ENCODE measurements at regions not wholly inside any gene's neighbourhood (a gene's known extent, or its start where the extent isn't known, plus 50 kb on each side); places are given as distances from the start of the nearest gene placed in this dataset.
A peak's percentile ranks its signal among the peaks of the same experiment; 100 is the strongest.

DNA sequence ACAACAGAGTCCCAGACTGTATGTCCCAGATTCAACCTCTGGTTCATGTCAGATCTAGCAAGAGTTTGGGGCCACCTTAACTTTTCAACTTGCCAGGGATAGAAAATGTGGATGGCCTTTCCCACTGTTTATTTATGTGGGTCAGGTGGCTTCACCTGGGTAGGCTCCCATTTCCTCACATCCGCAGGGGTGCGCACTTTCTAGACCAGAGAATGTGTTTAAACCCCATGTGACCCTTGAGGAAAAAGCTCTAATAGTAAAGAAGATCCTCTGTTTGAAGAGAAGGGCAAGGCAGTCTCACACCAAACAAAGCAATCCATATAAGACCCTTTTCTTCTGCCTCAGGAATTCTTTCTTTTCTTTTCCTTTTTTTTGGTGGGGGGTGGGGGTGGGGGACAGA is 167.2 kb upstream of the TSC22D2 start:
- Histone ChIP-seq H3K27me3 (no peaks in the 10 kb centered on the region), H3K9me3 (no peaks in the 10 kb centered on the region), H3K4me3 (no peak overlapping the region), H3K27ac (no peak overlapping the region), H3K36me3 (no peaks in the 10 kb centered on the region), H3K4me1 (peaks cover 2 to 29% of the 10 kb centered on the region in 2 donors)
- TF ChIP-seq, protein P1, sequence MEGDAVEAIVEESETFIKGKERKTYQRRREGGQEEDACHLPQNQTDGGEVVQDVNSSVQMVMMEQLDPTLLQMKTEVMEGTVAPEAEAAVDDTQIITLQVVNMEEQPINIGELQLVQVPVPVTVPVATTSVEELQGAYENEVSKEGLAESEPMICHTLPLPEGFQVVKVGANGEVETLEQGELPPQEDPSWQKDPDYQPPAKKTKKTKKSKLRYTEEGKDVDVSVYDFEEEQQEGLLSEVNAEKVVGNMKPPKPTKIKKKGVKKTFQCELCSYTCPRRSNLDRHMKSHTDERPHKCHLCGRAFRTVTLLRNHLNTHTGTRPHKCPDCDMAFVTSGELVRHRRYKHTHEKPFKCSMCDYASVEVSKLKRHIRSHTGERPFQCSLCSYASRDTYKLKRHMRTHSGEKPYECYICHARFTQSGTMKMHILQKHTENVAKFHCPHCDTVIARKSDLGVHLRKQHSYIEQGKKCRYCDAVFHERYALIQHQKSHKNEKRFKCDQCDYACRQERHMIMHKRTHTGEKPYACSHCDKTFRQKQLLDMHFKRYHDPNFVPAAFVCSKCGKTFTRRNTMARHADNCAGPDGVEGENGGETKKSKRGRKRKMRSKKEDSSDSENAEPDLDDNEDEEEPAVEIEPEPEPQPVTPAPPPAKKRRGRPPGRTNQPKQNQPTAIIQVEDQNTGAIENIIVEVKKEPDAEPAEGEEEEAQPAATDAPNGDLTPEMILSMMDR (IDR thresholded peaks at IDR 0.05), result no peak
- DNase-seq (ENCODE audit: low spot score in 2 of 2), result no peak
- intact Hi-C loops (cut with DNase I), result no loop called here

DNA sequence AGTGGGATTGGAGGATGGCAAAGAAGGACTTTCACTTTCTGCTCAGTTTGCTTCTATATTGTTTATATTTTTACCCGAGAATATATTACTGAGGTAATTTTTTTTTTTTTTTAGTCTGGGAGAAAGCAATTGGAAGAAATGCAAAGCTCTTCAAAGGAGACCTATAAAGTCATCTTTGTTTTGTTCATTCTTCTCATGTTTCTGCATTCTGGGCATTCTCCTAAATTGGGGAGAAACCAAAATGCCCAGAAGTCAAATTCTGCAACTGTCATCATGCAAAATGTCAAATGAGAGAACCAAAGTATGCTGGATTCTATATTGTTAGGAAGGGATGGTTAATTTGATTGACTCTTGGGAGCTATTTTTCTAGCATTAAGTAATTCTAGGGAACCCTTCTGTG is 168.3 kb upstream of the TSC22D2 start:
- Histone ChIP-seq H3K27ac (no peak overlapping the region), H3K27me3 (no peaks in the 10 kb centered on the region), H3K4me1 (peaks cover 2 to 34% of the 10 kb centered on the region in 2 donors), H3K4me3 (no peak overlapping the region), H3K36me3 (no peaks in the 10 kb centered on the region), H3K9me3 (no peaks in the 10 kb centered on the region)
- TF ChIP-seq, protein P1 (IDR thresholded peaks at IDR 0.05), result no peak
- intact Hi-C loops (cut with DNase I), result loop anchor here (5.0 kb wide), 2 partner anchors 108 to 133 kb away; no protein-coding TSS in a partner anchor
- no peak for DNase-seq (ENCODE audit: low spot score in 2 of 2)

DNA sequence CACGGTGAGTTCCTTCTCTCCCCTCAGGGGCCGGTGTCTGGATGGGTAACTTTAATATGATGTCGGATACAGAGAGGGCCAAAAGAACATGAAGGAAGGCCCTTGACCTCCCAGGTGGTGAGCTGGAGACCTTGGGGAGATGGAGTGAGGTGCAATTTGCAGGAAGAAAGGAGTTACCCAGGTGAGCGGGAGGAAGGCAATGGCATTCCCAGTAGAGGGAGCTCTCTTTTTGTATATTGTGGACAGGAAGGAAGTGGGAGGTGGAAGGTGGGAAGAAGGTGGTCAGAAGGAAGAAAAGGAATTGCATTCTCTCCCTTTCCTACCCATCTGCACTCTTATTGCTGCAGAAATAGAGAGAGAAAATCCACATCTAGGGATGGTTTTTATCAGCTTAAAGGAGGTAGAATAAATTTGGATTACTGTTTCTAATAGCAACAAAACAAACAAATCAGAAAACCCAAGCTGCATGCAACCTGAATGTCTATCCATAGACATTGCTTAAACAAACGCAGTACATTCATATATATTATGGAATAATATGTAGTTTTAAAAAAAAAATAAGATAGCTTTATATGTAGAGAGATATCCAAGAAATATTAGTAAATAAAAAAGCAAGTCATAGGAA is 169.0 kb upstream of the TSC22D2 start:
- Histone ChIP-seq H3K9me3 (no peaks in the 10 kb centered on the region), H3K27me3 (no peaks in the 10 kb centered on the region), H3K36me3 (no peaks in the 10 kb centered on the region), H3K4me1 (peaks cover 2 to 34% of the 10 kb centered on the region in 2 donors), H3K4me3 (no peak overlapping the region), H3K27ac (peak overlapping the region; percentile 87)
- TF ChIP-seq, protein P1 (IDR thresholded peaks at IDR 0.05), result peak in 1 of 3 experiments; percentile 14
- DNase-seq (ENCODE audit: low spot score in 2 of 2), result no peak
- intact Hi-C loops (cut with DNase I), result loop anchor here (5.0 kb wide), 2 partner anchors 108 to 133 kb away; no protein-coding TSS in a partner anchor

DNA sequence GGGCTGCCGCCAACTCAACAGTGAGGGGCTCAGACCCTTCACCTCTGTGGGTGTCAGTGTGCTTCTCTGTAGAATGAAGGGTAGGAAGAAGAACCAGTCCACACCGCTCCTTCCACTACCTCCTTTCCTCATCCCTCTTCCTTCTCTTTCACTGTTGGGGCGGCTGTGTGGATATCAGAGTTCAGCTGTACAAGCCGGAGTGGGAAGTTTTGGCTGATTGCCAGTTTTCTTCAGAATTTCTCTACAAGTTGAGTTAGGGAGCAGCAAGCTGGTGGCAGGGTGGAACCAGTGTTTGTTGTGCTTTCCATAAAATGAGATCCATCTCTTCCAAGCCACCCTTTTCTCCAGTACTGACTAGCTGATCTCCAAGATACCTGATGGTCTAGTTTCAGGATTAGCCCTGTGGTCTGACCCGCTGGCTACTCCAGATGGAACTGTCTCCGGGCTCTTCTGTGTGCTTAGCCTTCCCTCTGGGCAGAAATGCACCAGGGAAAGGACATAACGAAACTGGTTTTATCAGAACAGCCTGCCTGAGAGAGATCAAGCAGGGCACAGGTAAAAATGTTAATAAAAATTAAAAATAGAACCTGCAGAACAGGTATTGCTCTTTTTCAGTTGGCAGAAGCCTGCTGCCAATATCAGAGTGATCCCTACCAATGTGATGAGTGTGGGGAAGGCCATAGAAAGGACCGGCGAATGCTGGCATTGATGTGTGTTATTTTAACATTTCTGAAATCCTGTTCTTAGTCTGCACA is 169.9 kb upstream of the TSC22D2 start:
- Histone ChIP-seq H3K4me3 (no peak overlapping the region), H3K9me3 (no peaks in the 10 kb centered on the region), H3K36me3 (no peaks in the 10 kb centered on the region), H3K4me1 (peaks cover 2 to 34% of the 10 kb centered on the region in 2 donors), H3K27me3 (no peaks in the 10 kb centered on the region), H3K27ac (peak overlapping the region; percentile 87)
- TF ChIP-seq, protein P1 (IDR thresholded peaks at IDR 0.05), result no peak
- intact Hi-C loops (cut with DNase I), result loop anchor here (5.0 kb wide), 2 partner anchors 109 to 134 kb away; no protein-coding TSS in a partner anchor
- DNase-seq (ENCODE audit: low spot score in 2 of 2), result no peak

DNA sequence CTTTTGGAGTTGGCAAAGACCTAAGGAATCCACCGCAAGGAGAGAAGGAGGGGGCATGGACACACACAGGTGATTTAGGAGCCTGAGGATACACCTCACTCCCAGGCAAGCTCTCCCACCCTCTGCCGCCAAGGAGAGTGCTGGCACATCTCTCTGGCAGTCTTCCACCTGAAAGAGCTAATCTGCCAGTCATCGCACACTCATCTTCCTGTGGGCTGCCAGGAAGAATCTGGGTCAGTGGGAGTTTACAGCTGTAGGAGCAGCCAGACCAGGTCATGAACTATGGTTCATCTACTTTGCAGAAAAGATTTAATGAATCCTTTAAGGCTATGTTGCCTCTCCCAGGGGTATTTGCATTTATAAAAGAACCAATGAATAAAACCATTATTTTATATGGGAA is 170.6 kb upstream of the TSC22D2 start:
- intact Hi-C loops (cut with DNase I), result loop anchor here (2.0 to 5.0 kb wide), 3 partner anchors 15 to 135 kb away; no protein-coding TSS in a partner anchor
- TF ChIP-seq, protein P1 (IDR thresholded peaks at IDR 0.05), result no peak
- Histone ChIP-seq H3K36me3 (no peaks in the 10 kb centered on the region), H3K27ac (peak overlapping the region; percentile 87), H3K4me1 (peaks cover 2 to 34% of the 10 kb centered on the region in 2 donors), H3K9me3 (no peaks in the 10 kb centered on the region), H3K4me3 (no peak overlapping the region), H3K27me3 (no peaks in the 10 kb centered on the region)
- no peak for DNase-seq (ENCODE audit: low spot score in 2 of 2)

All from ascending aorta (tissue), 2 donors.